ENCODE measurements at regions not wholly inside any gene's neighbourhood (a gene's known extent, or its start where the extent isn't known, plus 50 kb on each side); places are given as distances from the start of the nearest gene placed in this dataset.

DNA sequence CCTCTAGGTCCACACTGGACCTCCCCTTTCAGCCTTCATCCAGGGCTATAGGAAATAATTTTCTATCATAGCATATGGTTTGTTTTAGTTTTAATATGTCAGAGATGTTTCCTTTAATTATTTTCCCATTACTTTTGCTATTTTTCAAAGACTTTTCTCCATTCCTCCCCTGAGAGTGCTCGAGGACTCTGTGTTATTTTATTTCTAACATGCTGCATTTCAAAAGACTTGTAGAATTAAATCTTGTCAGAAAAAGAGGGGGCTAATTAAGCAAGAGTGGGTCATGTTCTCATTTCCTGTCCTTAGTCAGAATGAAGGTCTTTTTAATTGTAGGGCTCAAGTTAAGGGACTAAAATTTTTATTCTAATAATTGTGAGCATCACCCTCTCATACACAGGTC lies 71.6 kb upstream of the CTTNBP2 start:
- no peak overlapping the region for H3K4me3 ChIP-seq (ENCODE audit: control insufficient read depth in 2 of 3, extremely low read depth in 1 of 3, insufficient read depth in 2 of 3, low read depth in 1 of 3, low read length in 3 of 3)
- FAIRE-seq (no peak), DNase-seq (ENCODE audit: low read depth, low spot score) (no peak)
- no peaks in the 10 kb centered on the region for H3K9me3 ChIP-seq (ENCODE audit: control insufficient read depth, low read depth, low read length)
- no peaks in the 10 kb centered on the region for H3K27me3 ChIP-seq (ENCODE audit: control insufficient read depth, extremely low read depth, insufficient read depth, low read length)
- dilution Hi-C loops (cut with MboI; ENCODE audit: extremely low pct_ligation_motif_present, low sequenced_read_pairs): no loop called here
- H3K79me2 ChIP-seq (ENCODE audit: control insufficient read depth, insufficient read depth, low read length): no peaks in the 10 kb centered on the region
- no peaks in the 10 kb centered on the region for H3K36me3 ChIP-seq (ENCODE audit: control insufficient read depth in 2 of 2, extremely low read depth in 1 of 2, insufficient read depth in 2 of 2, low read length in 2 of 2)
- H3K9ac ChIP-seq (ENCODE audit: control insufficient read depth, extremely low read depth, insufficient read depth, low read length): no peak overlapping the region
- H4K20me1 ChIP-seq (ENCODE audit: control insufficient read depth, extremely low read depth, insufficient read depth, low read length): no peaks in the 10 kb centered on the region
- no peak overlapping the region for H3K4me2 ChIP-seq (ENCODE audit: control insufficient read depth, extremely low read depth, insufficient read depth, low read depth, low read length)
- H3K9me1 ChIP-seq (ENCODE audit: control insufficient read depth, extremely low read depth, insufficient read depth, low read length): no peaks in the 10 kb centered on the region
- peaks cover 19% of the 10 kb centered on the region for H3K4me1 ChIP-seq (ENCODE audit: control insufficient read depth, extremely low read depth, insufficient read depth, low read length)
- no peak overlapping the region for H3K27ac ChIP-seq (ENCODE audit: control insufficient read depth, insufficient read depth, low read length)
- H2AFZ ChIP-seq (ENCODE audit: control insufficient read depth, low read length): no peak overlapping the region
- TF ChIP-seq EZH2 (IDR thresholded peaks at IDR 0.05; ENCODE audit: low read length): no peak
- TF ChIP-seq, protein P1, sequence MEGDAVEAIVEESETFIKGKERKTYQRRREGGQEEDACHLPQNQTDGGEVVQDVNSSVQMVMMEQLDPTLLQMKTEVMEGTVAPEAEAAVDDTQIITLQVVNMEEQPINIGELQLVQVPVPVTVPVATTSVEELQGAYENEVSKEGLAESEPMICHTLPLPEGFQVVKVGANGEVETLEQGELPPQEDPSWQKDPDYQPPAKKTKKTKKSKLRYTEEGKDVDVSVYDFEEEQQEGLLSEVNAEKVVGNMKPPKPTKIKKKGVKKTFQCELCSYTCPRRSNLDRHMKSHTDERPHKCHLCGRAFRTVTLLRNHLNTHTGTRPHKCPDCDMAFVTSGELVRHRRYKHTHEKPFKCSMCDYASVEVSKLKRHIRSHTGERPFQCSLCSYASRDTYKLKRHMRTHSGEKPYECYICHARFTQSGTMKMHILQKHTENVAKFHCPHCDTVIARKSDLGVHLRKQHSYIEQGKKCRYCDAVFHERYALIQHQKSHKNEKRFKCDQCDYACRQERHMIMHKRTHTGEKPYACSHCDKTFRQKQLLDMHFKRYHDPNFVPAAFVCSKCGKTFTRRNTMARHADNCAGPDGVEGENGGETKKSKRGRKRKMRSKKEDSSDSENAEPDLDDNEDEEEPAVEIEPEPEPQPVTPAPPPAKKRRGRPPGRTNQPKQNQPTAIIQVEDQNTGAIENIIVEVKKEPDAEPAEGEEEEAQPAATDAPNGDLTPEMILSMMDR (optimal IDR thresholded peaks at IDR 0.05 in 1 of 3, IDR thresholded peaks at IDR 0.05 in 1 of 3, conservative IDR thresholded peaks at IDR 0.05 in 1 of 3; ENCODE audit: extremely low read depth in 1 of 3, insufficient read depth in 2 of 3, low read length in 3 of 3): no peak

GRCh38 chr7:117946151-117946633 lies 73.0 kb upstream of the CTTNBP2 start:
- H3K79me2 ChIP-seq (ENCODE audit: control insufficient read depth, insufficient read depth, low read length): no peaks in the 10 kb centered on the region
- FAIRE-seq: peak; percentile 90

More at GRCh38 chr7:117946151-117946633, 73.0 kb upstream of the CTTNBP2 start:
- no peak for DNase-seq (ENCODE audit: low read depth, low spot score)
- H3K4me1 ChIP-seq (ENCODE audit: control insufficient read depth, extremely low read depth, insufficient read depth, low read length): peaks cover 32% of the 10 kb centered on the region
- H3K27me3 ChIP-seq (ENCODE audit: control insufficient read depth, extremely low read depth, insufficient read depth, low read length): no peaks in the 10 kb centered on the region
- no peak overlapping the region for H3K4me2 ChIP-seq (ENCODE audit: control insufficient read depth, extremely low read depth, insufficient read depth, low read depth, low read length)
- TF ChIP-seq, protein P1 (optimal IDR thresholded peaks at IDR 0.05 in 1 of 3, IDR thresholded peaks at IDR 0.05 in 1 of 3, conservative IDR thresholded peaks at IDR 0.05 in 1 of 3; ENCODE audit: extremely low read depth in 1 of 3, insufficient read depth in 2 of 3, low read length in 3 of 3): no peak
- TF ChIP-seq EZH2 (IDR thresholded peaks at IDR 0.05; ENCODE audit: low read length): no peak
- H2AFZ ChIP-seq (ENCODE audit: control insufficient read depth, low read length): peak overlapping the region; percentile 43
- H3K27ac ChIP-seq (ENCODE audit: control insufficient read depth, insufficient read depth, low read length): no peak overlapping the region
- dilution Hi-C loops (cut with MboI; ENCODE audit: extremely low pct_ligation_motif_present, low sequenced_read_pairs): no loop called here
- no peaks in the 10 kb centered on the region for H4K20me1 ChIP-seq (ENCODE audit: control insufficient read depth, extremely low read depth, insufficient read depth, low read length)
- H3K36me3 ChIP-seq (ENCODE audit: control insufficient read depth in 2 of 2, extremely low read depth in 1 of 2, insufficient read depth in 2 of 2, low read length in 2 of 2): no peaks in the 10 kb centered on the region
- H3K9ac ChIP-seq (ENCODE audit: control insufficient read depth, extremely low read depth, insufficient read depth, low read length): no peak overlapping the region
- no peaks in the 10 kb centered on the region for H3K9me1 ChIP-seq (ENCODE audit: control insufficient read depth, extremely low read depth, insufficient read depth, low read length)
- no peaks in the 10 kb centered on the region for H3K9me3 ChIP-seq (ENCODE audit: control insufficient read depth, low read depth, low read length)
- H3K4me3 ChIP-seq (ENCODE audit: control insufficient read depth in 2 of 3, extremely low read depth in 1 of 3, insufficient read depth in 2 of 3, low read depth in 1 of 3, low read length in 3 of 3): no peak overlapping the region

Data from keratinocyte (primary cell).